SK-N-SH (cell line): ENCODE measurements at regions not wholly inside any gene's neighbourhood (a gene's known extent, or its start where the extent isn't known, plus 50 kb on each side); places are given as distances from the start of the nearest gene placed in this dataset.

Source experiments
- CTCF ChIA-PET: fragments of 300-600, 350-600 bp; formaldehyde crosslinking; extraction: SDS; loops from one replicate; lab custom pipeline; 2021; lab: Yijun Ruan, JAX
- POLR2A ChIA-PET: fragments of 350-600 bp; sonication (Branson Sonifier 250); formaldehyde crosslinking; extraction: SDS; loops from one replicate; lab custom pipeline; 2020; ENCODE audit warnings: antibody characterized with exemption, inconsistent platforms; lab: Yijun Ruan, JAX
- DNase-seq: peaks from one replicate; pipeline ENCODE4 v3.0.0; 2012
- H2AFZ ChIP-seq: fragments of 200-600 bp; sonication (generic); 2 replicates; pipeline ENCODE4 v1.8.1; 2016; ENCODE audit warnings: antibody characterized with exemption, mild to moderate bottlenecking, low read depth
- H3F3A ChIP-seq: fragments of 200-600 bp; sonication (generic); replicated peaks from 2 replicates; pipeline ENCODE3; 2016; ENCODE audit warnings: antibody characterized with exemption, mild to moderate bottlenecking; ENCODE audit not compliant: insufficient read depth
- H3K27ac ChIP-seq, 2 experiments: fragments of 200-500 bp in 1 of 2; fragments of 200-600 bp in 1 of 2; sonication (Bioruptor generic) in 1 of 2; sonication (generic), shearing (Covaris generic) in 1 of 2; 2 replicates each; pipeline versions ENCODE4 v1.5.1 to v1.6.1; 2014 to 2016; ENCODE audit warnings: low read depth in 2 of 2, inconsistent platforms in 1 of 2, low read length in 1 of 2, mild to moderate bottlenecking in 1 of 2, mixed read lengths in 1 of 2
- H3K27me3 ChIP-seq: fragments of 200-600 bp; sonication (generic), shearing (Covaris generic); 2 replicates; pipeline ENCODE4 v1.6.1; 2016; ENCODE audit warnings: mixed run types; ENCODE audit not compliant: insufficient read depth
- H3K36me3 ChIP-seq, 2 experiments: fragments of 200-500 bp in 1 of 2; fragments of 200-600 bp in 1 of 2; sonication (Bioruptor generic) in 1 of 2; sonication (generic) in 1 of 2; replicated peaks in 1 of 2; 2 replicates each; pipeline versions ENCODE3 to v1.5.1; 2014 to 2016; ENCODE audit warnings: low read length in 1 of 2, mild to moderate bottlenecking in 1 of 2; ENCODE audit not compliant: insufficient read depth in 2 of 2, control insufficient read depth in 1 of 2
- H3K4me1 ChIP-seq, 2 experiments: fragments of 200-500 bp in 1 of 2; fragments of 200-600 bp in 1 of 2; sonication (Bioruptor generic) in 1 of 2; sonication (generic), shearing (Covaris generic) in 1 of 2; 2 replicates each; pipeline versions ENCODE4 v1.5.1 to v1.6.1; 2014 to 2016; ENCODE audit warnings: low read depth in 1 of 2, low read length in 1 of 2, mixed run types in 1 of 2; ENCODE audit not compliant: insufficient read depth in 2 of 2, control insufficient read depth in 1 of 2
- H3K4me2 ChIP-seq: fragments of 200-600 bp; sonication (generic), shearing (Covaris generic); 2 replicates; pipeline ENCODE4 v1.6.1; 2017; ENCODE audit warnings: mixed run types
- H3K4me3 ChIP-seq, 2 experiments: fragments of 200-500 bp in 1 of 2; fragments of 200-600 bp in 1 of 2; sonication (Bioruptor generic) in 1 of 2; sonication (generic), shearing (Covaris generic) in 1 of 2; 2 replicates each; pipeline versions ENCODE4 v1.5.1 to v1.8.1; 2014 to 2016; ENCODE audit warnings: low read depth in 2 of 2, inconsistent platforms in 1 of 2, low read length in 1 of 2, mild to moderate bottlenecking in 1 of 2, mixed read lengths in 1 of 2, moderate library complexity in 1 of 2
- H3K79me2 ChIP-seq: fragments of 200-600 bp; sonication (generic); 2 replicates; pipeline ENCODE4 v1.8.1; 2017; ENCODE audit warnings: mild to moderate bottlenecking; ENCODE audit not compliant: insufficient read depth
- H3K9ac ChIP-seq: fragments of 200-600 bp; sonication (generic); 2 replicates; pipeline ENCODE4 v1.6.1; 2017; ENCODE audit warnings: mixed run types
- H3K9me2 ChIP-seq: fragments of 200-600 bp; sonication (generic); 2 replicates; pipeline ENCODE4 v1.6.1; 2017; ENCODE audit warnings: mixed run types
- H3K9me3 ChIP-seq: fragments of 200-600 bp; sonication (generic); 2 replicates; pipeline ENCODE4 v1.6.1; 2017; ENCODE audit warnings: mixed run types, mild to moderate bottlenecking, moderate library complexity
- H4K20me1 ChIP-seq: fragments of 200-600 bp; sonication (generic); 2 replicates; pipeline ENCODE4 v1.6.1; 2017; ENCODE audit warnings: mild to moderate bottlenecking, mixed run types; ENCODE audit not compliant: insufficient read depth
- CTCF ChIP-seq: fragments of 200-600 bp; sonication (generic); IDR thresholded peaks from 2 replicates; pipeline ENCODE4 v1.6.1; 2017; ENCODE audit warnings: antibody characterized with exemption, mild to moderate bottlenecking, moderate library complexity
- EZH2phosphoT487 ChIP-seq: fragments of 200-600 bp; sonication (generic); IDR thresholded peaks from 2 replicates; pipeline ENCODE4 v1.6.1; 2017; ENCODE audit warnings: low read depth, mixed run types, mild to moderate bottlenecking, antibody characterized with exemption, moderate library complexity, borderline replicate concordance
- FOSL2 ChIP-seq: IDR thresholded peaks from 2 replicates; pipeline ENCODE4 v1.4.0; 2012; ENCODE audit warnings: low read depth, mild to moderate bottlenecking, moderate library complexity, borderline replicate concordance
- FOXJ3 ChIP-seq: sonication (generic); formaldehyde crosslinking; IDR thresholded peaks from 2 replicates; pipeline ENCODE4 v1.5.1; 2020; ENCODE audit warnings: mild to moderate bottlenecking, missing genetic modification reagents
- JUND ChIP-seq: IDR thresholded peaks from 2 replicates; pipeline ENCODE4 v1.4.0; 2012
- MEF2A ChIP-seq: IDR thresholded peaks from 2 replicates; pipeline ENCODE4 v1.4.0; 2012; ENCODE audit warnings: low read depth, borderline replicate concordance
- NFIC ChIP-seq: IDR thresholded peaks from 2 replicates; pipeline ENCODE4 v1.4.0; 2012; ENCODE audit warnings: borderline replicate concordance
- POLR2AphosphoS5 ChIP-seq: IDR thresholded peaks from 2 replicates; pipeline ENCODE4 v1.6.1; 2012; ENCODE audit warnings: low read depth, low read length
- RAD21 ChIP-seq: IDR thresholded peaks from 2 replicates; pipeline ENCODE4 v1.6.1; 2012; ENCODE audit warnings: mild to moderate bottlenecking, low read length
- RCOR1 ChIP-seq: fragments of 150-350 bp; IDR thresholded peaks from 2 replicates; pipeline ENCODE4 v1.6.1; 2017; ENCODE audit warnings: antibody characterized with exemption, low read length
- RFX5 ChIP-seq: IDR thresholded peaks from 2 replicates; pipeline ENCODE4 v1.6.1; 2012; ENCODE audit warnings: mild to moderate bottlenecking, improper control_type of control experiment, low read length
- SIN3A ChIP-seq: IDR thresholded peaks from 2 replicates; pipeline ENCODE4 v1.6.1; 2012; ENCODE audit warnings: low read depth, mild to moderate bottlenecking, low read length, moderate library complexity, borderline replicate concordance
- TCF12 ChIP-seq: IDR thresholded peaks from 2 replicates; pipeline ENCODE4 v1.4.0; 2012
- USF1 ChIP-seq: IDR thresholded peaks from 2 replicates; pipeline ENCODE4 v1.4.0; 2012; ENCODE audit warnings: low read depth, borderline replicate concordance
- WGBS: methylation state at CpG from one replicate; pipeline ENCODE4 v1.1.6; 2017; ENCODE audit warnings: low lambda C conversion rate; 5-methylcytosine and 5-hydroxymethylcytosine counted together
- TF ChIP-seq, protein P1 (sequence below): IDR thresholded peaks from 2 replicates; pipeline ENCODE4; 2012

DNA sequence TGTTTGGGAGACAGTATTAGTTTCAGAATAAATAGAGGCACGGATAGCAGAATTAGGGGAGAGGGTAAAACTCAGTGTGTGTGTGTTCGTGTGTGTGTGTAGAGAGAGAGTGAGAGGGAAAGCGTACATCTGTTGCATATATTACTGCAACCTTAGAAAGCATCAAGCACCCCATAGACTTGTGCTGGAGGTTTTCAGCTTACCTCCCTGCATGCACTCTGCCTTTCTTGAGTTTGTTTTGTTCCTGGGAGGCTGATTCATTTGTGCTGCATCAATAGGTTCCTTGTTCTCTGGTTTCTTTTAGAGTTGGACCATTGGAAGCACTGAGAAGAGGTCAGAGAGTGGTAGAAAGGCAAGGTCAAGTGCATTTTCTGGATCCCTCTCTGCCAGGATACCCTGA lies 104.4 kb upstream of the KCNK1 start:
- Histone ChIP-seq H3K4me3 (no peak overlapping the region), H3K27me3 (no peaks in the 10 kb centered on the region), H3K4me2 (no peak overlapping the region), H3K79me2 (no peaks in the 10 kb centered on the region), H2AFZ (no peak overlapping the region), H3K9me3 (no peaks in the 10 kb centered on the region), H3K27ac (no peak overlapping the region), H4K20me1 (no peaks in the 10 kb centered on the region), H3K36me3 (no peaks in the 10 kb centered on the region), H3K9me2 (no peaks in the 10 kb centered on the region), H3F3A (no peaks in the 10 kb centered on the region), H3K9ac (no peak overlapping the region), H3K4me1 (no peaks in the 10 kb centered on the region)
- ChIA-PET CTCF (interaction anchor here (1.3 kb wide), 1 partner anchor 9 kb away, joined by 5 read pairs; no protein-coding TSS in a partner anchor), POLR2A (no interaction called here)
- TF ChIP-seq RCOR1 (no peak), USF1 (no peak)
- WGBS: 47% methylated on average over 3 of the region's 3 CpGs
- no peak for DNase-seq

DNA sequence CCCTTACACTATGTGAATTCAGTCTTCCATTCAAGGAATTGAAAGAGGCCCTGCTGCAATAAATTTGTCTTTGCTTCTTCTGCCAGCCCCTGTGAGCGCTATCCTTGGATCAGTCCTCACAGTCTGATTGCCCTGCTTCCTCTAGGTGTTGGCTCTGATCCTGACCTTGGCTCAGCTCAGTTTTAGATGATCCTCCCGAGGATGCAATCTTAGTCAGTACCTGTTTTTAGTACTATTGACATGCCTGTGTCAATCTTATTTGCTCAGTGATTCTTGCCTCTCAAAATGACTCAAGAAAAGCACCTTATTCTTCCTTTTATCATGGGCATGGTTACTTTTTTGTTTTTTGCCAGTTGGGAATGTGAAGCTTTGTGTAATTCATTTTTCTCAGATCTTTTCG lies 101.4 kb upstream of the KCNK1 start:
- no peak overlapping the region for H3K9ac ChIP-seq
- no peak for TF ChIP-seq NFIC
- no peak for TF ChIP-seq SIN3A
- no peak for TF ChIP-seq POLR2AphosphoS5
- TF ChIP-seq, protein P1, sequence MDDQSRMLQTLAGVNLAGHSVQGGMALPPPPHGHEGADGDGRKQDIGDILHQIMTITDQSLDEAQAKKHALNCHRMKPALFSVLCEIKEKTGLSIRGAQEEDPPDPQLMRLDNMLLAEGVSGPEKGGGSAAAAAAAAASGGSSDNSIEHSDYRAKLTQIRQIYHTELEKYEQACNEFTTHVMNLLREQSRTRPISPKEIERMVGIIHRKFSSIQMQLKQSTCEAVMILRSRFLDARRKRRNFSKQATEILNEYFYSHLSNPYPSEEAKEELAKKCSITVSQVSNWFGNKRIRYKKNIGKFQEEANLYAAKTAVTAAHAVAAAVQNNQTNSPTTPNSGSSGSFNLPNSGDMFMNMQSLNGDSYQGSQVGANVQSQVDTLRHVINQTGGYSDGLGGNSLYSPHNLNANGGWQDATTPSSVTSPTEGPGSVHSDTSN: no peak
- TF ChIP-seq RFX5: no peak
- TF ChIP-seq EZH2phosphoT487: no peak
- TF ChIP-seq RAD21: no peak
- TF ChIP-seq FOSL2: no peak
- TF ChIP-seq MEF2A: no peak
- TF ChIP-seq USF1: no peak
- TF ChIP-seq CTCF: no peak
- no peak for TF ChIP-seq TCF12
- TF ChIP-seq JUND: no peak
- TF ChIP-seq FOXJ3: no peak
- no peak for TF ChIP-seq RCOR1
- TF ChIP-seq, all 33 proteins: peak for 0
- no peaks in the 10 kb centered on the region for H3K9me2 ChIP-seq
- no peaks in the 10 kb centered on the region for H3K36me3 ChIP-seq
- DNase-seq: no peak
- ChIA-PET CTCF (interaction anchor here (1.1 kb wide), 1 partner anchor 71 kb away, joined by 3 read pairs; no protein-coding TSS in a partner anchor), POLR2A (no interaction called here)
- no peaks in the 10 kb centered on the region for H3K4me1 ChIP-seq
- no peaks in the 10 kb centered on the region for H3K9me3 ChIP-seq
- H3K27ac ChIP-seq: no peak overlapping the region
- no peaks in the 10 kb centered on the region for H3K79me2 ChIP-seq
- H3K4me3 ChIP-seq: no peak overlapping the region
- no peaks in the 10 kb centered on the region for H3F3A ChIP-seq
- no peaks in the 10 kb centered on the region for H4K20me1 ChIP-seq
- 65% methylated on average over 3 of the region's 3 CpGs for WGBS
- no peak overlapping the region for H2AFZ ChIP-seq
- H3K4me2 ChIP-seq: no peak overlapping the region
- H3K27me3 ChIP-seq: no peaks in the 10 kb centered on the region
